Left cardiac atrium (tissue), 4 donors: ENCODE measurements at regions not wholly inside any gene's neighbourhood (a gene's known extent, or its start where the extent isn't known, plus 50 kb on each side); places are given as distances from the start of the nearest gene placed in this dataset.

Source experiments
- ATAC-seq, 2 donors: fragments of 200-7000 bp; cut with Tn5 transposase; one replicate each; pipeline ENCODE4 v1.9.1; 2020; ENCODE audit warnings: mild to moderate bottlenecking in 2 of 2, moderate library complexity in 2 of 2
- DNase-seq: peaks from one replicate; pipeline ENCODE4 v3.0.0-alpha.2; 2020
- intact Hi-C, 2 donors: fragments of 100-400 bp; cut with DNase I; formaldehyde crosslinking; loops; one replicate each; pipeline versions ENCODE4 v1.14.1 to v1.15.1; 2022 to 2023
- donor health status: DM: no; HTN: yes; CAD: no.
- donor health status: DM: no; HTN: yes; CAD: no; lungs with severe emphysema.
- donor health status: DM: yes; HTN: yes; CAD: no.
- donor health status: Dilated cardiomyopathy.

- ATAC-seq: no peak
- no peak for DNase-seq
- intact Hi-C loops: no loop called here
Measured at GRCh38 chr3:135456108-135456790, 509.3 kb upstream of the PPP2R3A start.

GRCh38 chr3:135458541-135459322, 506.8 kb upstream of the PPP2R3A start:
- no peak for DNase-seq
- ATAC-seq: no peak
- intact Hi-C loops: no loop called here

GRCh38 chr3:135460273-135460672, 505.3 kb upstream of the PPP2R3A start:
- ATAC-seq (no peak), DNase-seq (no peak)
- intact Hi-C loops: no loop called here

GRCh38 chr3:135471911-135472310, 493.6 kb upstream of the PPP2R3A start:
- intact Hi-C loops: no loop called here

GRCh38 chr3:135473449-135473848, 492.1 kb upstream of the PPP2R3A start:
- ATAC-seq (no peak), DNase-seq (no peak)
- intact Hi-C loops: no loop called here

More at GRCh38 chr3:135471911-135472310, 493.6 kb upstream of the PPP2R3A start:
- DNase-seq: no peak
- no peak for ATAC-seq

- intact Hi-C loops: no loop called here
- no peak for ATAC-seq
- no peak for DNase-seq
Measured at GRCh38 chr3:135487261-135487660, 478.3 kb upstream of the PPP2R3A start.

GRCh38 chr3:135490219-135490915, 475.2 kb upstream of the PPP2R3A start:
- intact Hi-C loops: no loop called here
- ATAC-seq: no peak

GRCh38 chr3:135491491-135492205, 473.9 kb upstream of the PPP2R3A start:
- ATAC-seq: no peak
- intact Hi-C loops: no loop called here
- DNase-seq: no peak

More at GRCh38 chr3:135490219-135490915, 475.2 kb upstream of the PPP2R3A start:
- no peak for DNase-seq

GRCh38 chr3:135495891-135496290, 469.6 kb upstream of the PPP2R3A start:
- ATAC-seq (no peak), DNase-seq (no peak)
- intact Hi-C loops: no loop called here

GRCh38 chr3:135497979-135498378, 467.5 kb upstream of the PPP2R3A start:
- DNase-seq (no peak), ATAC-seq (peak in 1 of 2 donors; percentile 15)
- intact Hi-C loops: no loop called here

GRCh38 chr3:135499426-135499825, 466.1 kb upstream of the PPP2R3A start:
- no peak for ATAC-seq
- intact Hi-C loops: no loop called here
- DNase-seq: no peak

- intact Hi-C loops: loop anchor here (5.0 to 10.0 kb wide), 3 partner anchors 395 to 898 kb away; partner anchors contain the start of gene EPHB1 (in 1 of the 2)
- DNase-seq (no peak), ATAC-seq (no peak)
Measured at GRCh38 chr3:135500034-135500433, 465.5 kb upstream of the PPP2R3A start.

- intact Hi-C loops: loop anchor here (2.0 to 10.0 kb wide), 4 partner anchors 392 to 901 kb away; partner anchors contain the start of gene EPHB1 (in 2 of the 2)
- ATAC-seq (no peak), DNase-seq (no peak)
Measured at GRCh38 chr3:135503065-135503759, 462.3 kb upstream of the PPP2R3A start.

- peak; percentile 55 to 74 for ATAC-seq
- intact Hi-C loops: loop anchor here (2.0 to 10.0 kb wide), 4 partner anchors 391 to 902 kb away; partner anchors contain the start of gene EPHB1 (in 2 of the 2)
- peak; percentile 63 for DNase-seq
Measured at GRCh38 chr3:135503760-135504686, 461.5 kb upstream of the PPP2R3A start.

GRCh38 chr3:135513106-135514059, 452.1 kb upstream of the PPP2R3A start:
- intact Hi-C loops: no loop called here
- no peak for ATAC-seq

GRCh38 chr3:135514060-135514448, 451.5 kb upstream of the PPP2R3A start:
- intact Hi-C loops: no loop called here
- no peak for ATAC-seq
- DNase-seq: no peak

More at GRCh38 chr3:135513106-135514059, 452.1 kb upstream of the PPP2R3A start:
- peak; percentile 17 for DNase-seq
